Suprapubic skin (tissue), 4 donors: ENCODE measurements at regions not wholly inside any gene's neighbourhood (a gene's known extent, or its start where the extent isn't known, plus 50 kb on each side); places are given as distances from the start of the nearest gene placed in this dataset.

Experiments used
- DNase-seq, 2 donors: peaks; one replicate each; pipeline ENCODE4 v3.0.0-alpha.2; 2019; ENCODE audit warnings: low spot score in 2 of 2
- H3K27ac ChIP-seq: fragments of 200-600 bp; sonication (generic); one replicate; pipeline ENCODE4 v1.5.1; 2019
- H3K27me3 ChIP-seq: fragments of 200-600 bp; sonication (generic); one replicate; pipeline ENCODE4 v1.5.1; 2019
- H3K36me3 ChIP-seq: fragments of 200-600 bp; sonication (generic); one replicate; pipeline ENCODE4 v1.5.1; 2019
- H3K4me1 ChIP-seq: fragments of 200-600 bp; sonication (generic); one replicate; pipeline ENCODE4 v1.5.1; 2019
- H3K4me3 ChIP-seq: fragments of 200-600 bp; sonication (generic); one replicate; pipeline ENCODE4 v1.5.1; 2019; ENCODE audit warnings: mild to moderate bottlenecking
- H3K9me3 ChIP-seq: fragments of 200-600 bp; sonication (generic); one replicate; pipeline ENCODE4 v1.5.1; 2019
- EP300 ChIP-seq: sonication (generic); formaldehyde crosslinking; IDR thresholded peaks from one replicate; pipeline ENCODE4 v1.6.1; 2017; ENCODE audit warnings: antibody characterized with exemption
- POLR2A ChIP-seq, 2 donors: fragments of 450-650 bp; IDR thresholded peaks; one replicate each; pipeline ENCODE4 v1.6.1; 2017; ENCODE audit warnings: antibody characterized with exemption in 2 of 2, mild to moderate bottlenecking in 2 of 2, moderate library complexity in 2 of 2
- POLR2AphosphoS5 ChIP-seq, 3 donors: sonication (generic); formaldehyde crosslinking; IDR thresholded peaks; one replicate each; pipeline ENCODE4 v1.6.1; 2017; ENCODE audit warnings: antibody characterized with exemption in 3 of 3
- WGBS: methylation state at CpG from one replicate; pipeline ENCODE4 v1.1.5; 2018; 5-methylcytosine and 5-hydroxymethylcytosine counted together
- TF ChIP-seq, protein P1 (sequence below), 2 donors: fragments of 200-600 bp in 1 of 2; fragments of 450-650 bp in 1 of 2; sonication (generic) in 1 of 2; IDR thresholded peaks; one replicate each; pipeline ENCODE4 v1.5.1; 2016 to 2019; ENCODE audit warnings: antibody characterized with exemption in 2 of 2, mild to moderate bottlenecking in 1 of 2, moderate library complexity in 1 of 2

DNA sequence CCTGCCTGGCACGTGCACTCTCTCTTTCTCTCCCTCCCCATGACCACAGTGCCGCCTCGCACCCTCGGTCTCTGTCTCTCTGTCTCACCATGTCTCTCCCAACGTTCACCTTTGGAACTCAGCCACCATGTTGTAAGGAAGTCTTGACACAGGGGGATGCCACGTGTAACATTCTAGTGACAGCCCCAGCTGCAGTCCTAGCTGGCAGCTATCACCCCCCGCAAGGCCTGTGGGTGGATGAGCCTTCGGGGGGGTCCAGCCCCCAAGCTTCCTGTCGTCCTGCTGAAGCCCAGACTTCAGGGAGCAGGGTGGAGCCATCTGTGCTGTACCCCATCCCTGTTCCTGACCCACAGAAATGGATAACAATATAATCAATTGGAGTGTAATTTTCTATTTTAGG is 118.5 kb downstream of the SOX1 start:
- no peaks in the 10 kb centered on the region for H3K4me1 ChIP-seq
- peaks cover 9% of the 10 kb centered on the region for H3K27me3 ChIP-seq
- DNase-seq = peak in 1 of 2 donors; percentile 35
- H3K27ac ChIP-seq = no peak overlapping the region
- H3K4me3 ChIP-seq = no peak overlapping the region
- TF ChIP-seq, protein P1, sequence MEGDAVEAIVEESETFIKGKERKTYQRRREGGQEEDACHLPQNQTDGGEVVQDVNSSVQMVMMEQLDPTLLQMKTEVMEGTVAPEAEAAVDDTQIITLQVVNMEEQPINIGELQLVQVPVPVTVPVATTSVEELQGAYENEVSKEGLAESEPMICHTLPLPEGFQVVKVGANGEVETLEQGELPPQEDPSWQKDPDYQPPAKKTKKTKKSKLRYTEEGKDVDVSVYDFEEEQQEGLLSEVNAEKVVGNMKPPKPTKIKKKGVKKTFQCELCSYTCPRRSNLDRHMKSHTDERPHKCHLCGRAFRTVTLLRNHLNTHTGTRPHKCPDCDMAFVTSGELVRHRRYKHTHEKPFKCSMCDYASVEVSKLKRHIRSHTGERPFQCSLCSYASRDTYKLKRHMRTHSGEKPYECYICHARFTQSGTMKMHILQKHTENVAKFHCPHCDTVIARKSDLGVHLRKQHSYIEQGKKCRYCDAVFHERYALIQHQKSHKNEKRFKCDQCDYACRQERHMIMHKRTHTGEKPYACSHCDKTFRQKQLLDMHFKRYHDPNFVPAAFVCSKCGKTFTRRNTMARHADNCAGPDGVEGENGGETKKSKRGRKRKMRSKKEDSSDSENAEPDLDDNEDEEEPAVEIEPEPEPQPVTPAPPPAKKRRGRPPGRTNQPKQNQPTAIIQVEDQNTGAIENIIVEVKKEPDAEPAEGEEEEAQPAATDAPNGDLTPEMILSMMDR (IDR thresholded peaks at IDR 0.05) = no peak
- TF ChIP-seq POLR2A (IDR thresholded peaks at IDR 0.05) = no peak
- no peak for TF ChIP-seq EP300
- TF ChIP-seq POLR2AphosphoS5 (IDR thresholded peaks at IDR 0.05) = no peak
- WGBS = 81% methylated on average over 9 of the region's 9 CpGs
- H3K9me3 ChIP-seq = no peaks in the 10 kb centered on the region
- H3K36me3 ChIP-seq = no peaks in the 10 kb centered on the region

DNA sequence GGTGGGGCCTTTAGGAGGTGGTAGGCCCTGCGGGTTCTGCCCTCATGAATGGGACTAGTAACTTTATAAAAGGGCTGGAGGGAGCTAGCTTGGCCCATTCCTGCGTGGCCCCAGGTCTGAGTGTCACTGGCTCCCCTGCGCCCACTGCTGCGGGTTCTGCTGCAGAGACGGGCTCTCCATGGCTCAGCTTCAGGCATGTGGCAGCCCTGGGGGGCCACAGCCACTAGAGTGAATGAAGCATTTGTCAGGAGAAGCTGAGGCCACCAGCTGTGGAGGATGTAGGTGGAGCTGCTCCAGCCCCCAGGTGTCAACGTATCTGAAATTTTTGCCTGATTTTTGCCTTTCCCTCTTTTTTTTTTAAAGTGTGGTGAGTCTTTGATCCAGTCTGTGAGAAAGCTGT is 119.1 kb downstream of the SOX1 start:
- Histone ChIP-seq H3K27me3 (peaks cover 4% of the 10 kb centered on the region), H3K27ac (no peak overlapping the region), H3K4me3 (no peak overlapping the region), H3K4me1 (no peaks in the 10 kb centered on the region), H3K36me3 (no peaks in the 10 kb centered on the region), H3K9me3 (no peaks in the 10 kb centered on the region)
- peak in 1 of 2 donors; percentile 53 for DNase-seq
- TF ChIP-seq POLR2AphosphoS5 (IDR thresholded peaks at IDR 0.05) = no peak
- TF ChIP-seq EP300 = no peak
- TF ChIP-seq, protein P1 (IDR thresholded peaks at IDR 0.05) = no peak
- no peak for TF ChIP-seq POLR2A (IDR thresholded peaks at IDR 0.05)
- WGBS = 86% methylated on average over 6 of the region's 6 CpGs

DNA sequence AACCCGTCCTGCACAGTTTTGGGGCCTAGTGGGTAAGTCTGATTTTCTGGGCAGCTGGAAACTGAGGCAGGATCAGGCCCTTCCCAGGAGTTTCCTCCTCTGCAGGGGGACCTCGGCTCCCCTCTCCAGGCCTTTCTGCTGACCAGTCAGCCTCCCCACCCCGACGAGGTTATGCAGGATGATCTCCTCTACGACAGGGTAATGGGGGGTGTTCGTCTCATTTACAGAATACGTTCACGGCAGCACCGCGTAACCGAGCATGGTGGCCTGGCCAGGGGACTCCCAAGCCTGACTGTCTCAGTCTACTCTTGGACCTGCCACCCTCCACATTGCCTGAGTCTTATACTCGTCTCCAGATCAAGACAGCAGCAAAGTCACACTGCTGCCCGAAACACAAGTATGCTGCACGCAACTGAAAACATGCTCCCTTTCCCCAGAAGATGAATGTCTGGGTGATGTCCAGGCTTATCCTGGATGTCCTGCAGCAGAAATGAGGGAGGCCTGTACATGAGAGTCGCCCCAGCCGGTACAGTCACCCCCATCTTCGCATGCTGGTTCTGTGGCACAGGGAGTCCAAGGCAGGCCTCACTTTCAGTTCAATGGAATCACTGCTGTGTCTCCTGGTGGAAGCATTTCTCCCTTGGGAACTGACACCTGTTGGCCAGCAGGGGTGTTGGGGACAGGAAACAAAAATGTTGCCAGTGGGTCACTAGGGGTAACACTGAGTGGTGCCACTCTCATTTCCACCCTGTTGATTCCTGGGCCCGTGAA is 120.8 kb downstream of the SOX1 start:
- H3K36me3 ChIP-seq = no peaks in the 10 kb centered on the region
- no peak overlapping the region for H3K27ac ChIP-seq
- no peak overlapping the region for H3K4me3 ChIP-seq
- H3K27me3 ChIP-seq = peaks cover 3% of the 10 kb centered on the region
- 89% methylated on average over 15 of the region's 18 CpGs for WGBS
- no peaks in the 10 kb centered on the region for H3K9me3 ChIP-seq
- no peaks in the 10 kb centered on the region for H3K4me1 ChIP-seq
- TF ChIP-seq POLR2A (IDR thresholded peaks at IDR 0.05) (no peak), EP300 (no peak), POLR2AphosphoS5 (IDR thresholded peaks at IDR 0.05) (no peak)
- TF ChIP-seq, protein P1 (IDR thresholded peaks at IDR 0.05) = no peak
- peak in 1 of 2 donors; percentile 41 for DNase-seq

DNA sequence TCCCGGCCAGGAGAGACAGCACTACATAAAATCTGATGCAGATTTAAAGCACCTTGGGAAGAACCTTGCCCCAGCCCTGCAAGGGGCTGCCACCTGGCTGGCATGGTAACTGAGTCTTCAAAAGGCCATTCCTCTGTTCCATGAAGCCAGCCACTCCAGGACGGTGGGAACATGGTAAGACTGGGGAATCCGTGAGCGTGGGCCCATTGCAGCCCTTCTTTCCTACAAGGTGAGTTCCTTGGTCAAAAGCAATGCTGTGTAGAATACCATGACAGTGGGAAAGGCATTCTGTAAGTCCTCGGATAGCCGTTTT is 121.3 kb downstream of the SOX1 start:
- peak in 1 of 2 donors; percentile 67 for DNase-seq
- Histone ChIP-seq H3K27me3 (no peaks in the 10 kb centered on the region), H3K4me3 (no peak overlapping the region), H3K27ac (no peak overlapping the region), H3K4me1 (no peaks in the 10 kb centered on the region), H3K9me3 (no peaks in the 10 kb centered on the region), H3K36me3 (no peaks in the 10 kb centered on the region)
- WGBS = 92% methylated on average over 6 of the region's 6 CpGs
- TF ChIP-seq, protein P1 (IDR thresholded peaks at IDR 0.05) = no peak
- no peak for TF ChIP-seq POLR2A (IDR thresholded peaks at IDR 0.05)
- TF ChIP-seq EP300 = no peak
- TF ChIP-seq POLR2AphosphoS5 (IDR thresholded peaks at IDR 0.05) = no peak

DNA sequence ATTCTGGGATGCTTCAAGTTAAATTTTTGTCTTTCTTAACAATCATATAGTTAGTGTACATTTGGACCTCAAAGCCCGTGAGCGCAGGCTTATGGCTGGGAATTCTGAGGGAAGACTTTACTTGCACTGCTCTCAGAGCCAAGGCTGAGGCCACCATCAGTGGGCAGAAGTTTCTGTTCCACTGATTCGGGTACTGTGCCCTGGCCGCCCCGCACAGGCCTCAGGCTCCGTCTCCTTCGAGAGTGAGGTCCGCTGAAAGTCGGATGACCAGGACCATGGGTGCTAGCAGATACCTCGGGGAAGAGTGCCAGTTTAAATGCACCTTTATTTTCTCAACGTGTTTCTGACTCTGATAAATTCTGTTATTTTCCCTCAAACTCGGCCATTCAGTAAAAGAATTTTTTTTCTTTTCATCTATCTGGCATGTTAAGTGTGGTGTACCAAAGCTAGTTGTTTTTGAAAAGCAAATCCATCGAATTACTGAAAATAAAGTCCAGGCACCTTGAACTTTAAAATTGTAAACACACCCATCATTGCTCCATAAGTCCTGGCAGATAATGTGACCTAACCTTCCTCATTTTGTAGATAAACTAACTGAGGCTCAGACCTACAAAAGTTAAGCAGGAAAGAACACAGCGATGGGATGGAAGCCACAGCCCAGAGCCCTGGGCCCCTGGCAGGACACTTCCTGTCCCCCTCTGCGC is 126.7 kb downstream of the SOX1 start:
- DNase-seq = peak in 1 of 2 donors; percentile 72
- Histone ChIP-seq H3K4me3 (no peak overlapping the region), H3K4me1 (no peaks in the 10 kb centered on the region), H3K27me3 (peaks cover 17% of the 10 kb centered on the region), H3K36me3 (no peaks in the 10 kb centered on the region), H3K9me3 (no peaks in the 10 kb centered on the region), H3K27ac (no peak overlapping the region)
- 84% methylated on average over 15 of the region's 15 CpGs for WGBS
- TF ChIP-seq EP300 (no peak), POLR2A (IDR thresholded peaks at IDR 0.05) (no peak), POLR2AphosphoS5 (IDR thresholded peaks at IDR 0.05) (no peak)
- TF ChIP-seq, protein P1 (IDR thresholded peaks at IDR 0.05) = no peak
